SK-N-DZ (cell line): ENCODE measurements at regions not wholly inside any gene's neighbourhood (a gene's known extent, or its start where the extent isn't known, plus 50 kb on each side); places are given as distances from the start of the nearest gene placed in this dataset.

ENCODE experiments used
- DNase-seq: peaks from one replicate; pipeline ENCODE4 v3.0.0-alpha.2; 2015; ENCODE audit warnings: low spot score

- no peak for DNase-seq
Observed at GRCh38 chr15:79657722-79658121, 225.6 kb downstream of the MINAR1 start.

- DNase-seq = no peak
Observed at GRCh38 chr15:79659691-79660090, 227.6 kb downstream of the MINAR1 start.

DNA sequence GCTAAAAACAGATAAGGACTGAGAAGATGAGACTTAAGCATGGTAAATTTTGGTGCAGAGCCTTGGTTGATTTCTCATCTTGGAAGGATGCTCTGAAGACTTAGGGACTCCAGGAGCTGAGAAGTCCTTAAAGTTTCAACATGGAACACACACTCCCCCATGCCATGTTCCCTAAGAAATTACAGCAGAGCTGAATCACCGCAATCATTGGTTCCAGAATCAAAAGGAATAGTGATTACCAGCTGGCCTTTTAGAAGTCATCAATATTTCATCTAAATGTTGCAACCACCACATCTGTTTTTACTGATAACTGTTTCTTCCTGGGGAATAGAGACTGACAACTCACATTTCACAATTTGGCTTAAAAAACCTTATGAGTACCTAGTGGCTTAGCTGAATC lies 229.3 kb downstream of the MINAR1 start:
- DNase-seq = no peak

DNA sequence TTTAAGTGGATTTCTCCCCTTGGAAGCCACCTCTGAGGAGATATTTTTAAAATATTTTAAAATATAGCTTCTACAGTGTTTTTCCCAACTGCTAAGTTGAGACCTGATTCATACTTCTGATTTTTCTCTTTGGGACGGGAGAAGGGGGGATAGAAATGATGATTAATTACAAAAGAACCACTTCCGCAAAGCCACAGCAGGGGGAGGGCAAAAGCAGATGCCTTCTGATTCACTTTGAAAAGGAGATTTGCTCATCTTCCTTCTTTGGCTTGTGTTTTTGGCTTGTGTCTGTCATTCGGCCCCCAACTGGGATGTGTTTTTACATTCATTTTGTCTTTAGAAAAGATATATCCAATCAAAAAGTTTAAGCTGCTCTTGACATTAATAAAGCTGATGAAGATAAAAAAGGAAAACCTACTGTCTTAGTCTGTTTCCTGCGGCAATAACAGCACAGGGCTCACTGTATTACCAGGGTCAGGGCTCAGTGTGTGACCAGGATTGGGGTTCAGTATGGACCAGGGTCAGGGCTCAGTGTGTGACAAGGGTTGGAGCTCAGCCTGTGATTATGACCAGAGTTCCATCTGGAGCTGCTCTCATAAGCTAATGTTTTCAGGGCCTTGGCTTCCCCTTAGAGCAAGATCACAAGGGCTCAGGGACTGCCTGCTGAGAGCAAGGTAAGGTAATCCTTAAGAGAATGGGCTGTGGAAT lies 223.2 kb downstream of the MTHFS start:
- DNase-seq = no peak

DNA sequence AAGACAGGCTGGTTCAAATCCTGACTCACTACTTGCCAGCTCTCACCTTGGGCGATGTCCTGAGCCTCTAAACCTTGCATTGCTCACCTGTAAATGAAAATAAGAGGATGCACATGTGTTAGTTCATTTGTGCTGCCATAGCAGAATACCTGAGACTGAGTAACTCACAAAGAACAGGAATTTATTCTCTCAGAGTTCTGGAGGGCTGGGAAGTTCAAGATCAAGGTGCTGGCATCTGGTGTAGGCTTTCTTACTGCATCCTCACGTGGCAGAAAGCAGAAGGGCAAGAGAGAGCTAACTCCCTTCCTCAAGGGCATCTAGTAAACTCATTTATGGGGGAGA lies 222.7 kb downstream of the MTHFS start:
- no peak for DNase-seq

DNA sequence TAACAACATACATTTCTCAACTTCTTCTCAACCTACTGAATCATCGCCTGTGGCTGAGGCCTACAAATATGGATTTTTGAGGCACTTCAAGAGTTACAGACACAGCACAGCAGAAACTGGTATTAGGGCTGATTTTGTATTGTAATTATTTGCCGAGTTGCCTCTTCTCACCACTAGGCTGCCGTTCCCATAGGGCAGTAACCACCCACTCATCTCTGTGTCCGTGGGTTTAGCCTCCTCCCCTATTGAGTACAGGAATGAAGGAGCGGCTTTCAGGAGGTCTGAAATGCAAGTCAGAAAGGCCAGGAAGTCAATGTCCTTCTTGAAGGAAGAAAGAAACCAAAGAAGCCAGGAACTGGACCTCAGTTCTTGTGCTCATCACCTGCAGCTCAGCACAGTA lies 220.8 kb downstream of the MTHFS start:
- DNase-seq = no peak

GRCh38 chr15:79676621-79677020 lies 220.2 kb downstream of the MTHFS start:
- no peak for DNase-seq

DNA sequence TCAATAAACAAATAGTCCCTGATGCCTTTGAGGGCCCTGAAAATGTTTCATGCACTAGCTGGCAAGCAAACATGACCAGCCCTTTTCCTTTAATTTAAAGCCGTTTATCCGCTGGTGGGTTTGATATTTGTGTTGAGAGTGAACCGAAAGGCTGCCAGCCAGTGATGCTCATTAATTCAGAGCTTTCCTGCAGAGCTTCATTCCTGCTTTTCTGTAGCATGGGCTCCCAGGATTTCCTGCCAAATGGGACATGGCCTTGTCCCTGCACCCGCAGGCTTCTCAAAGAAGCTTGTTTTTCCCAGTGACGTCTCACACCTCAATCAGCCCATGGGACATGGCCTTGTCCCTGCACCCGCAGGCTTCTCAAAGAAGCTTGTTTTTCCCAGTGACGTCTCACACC lies 219.6 kb downstream of the MTHFS start:
- no peak for DNase-seq

DNA sequence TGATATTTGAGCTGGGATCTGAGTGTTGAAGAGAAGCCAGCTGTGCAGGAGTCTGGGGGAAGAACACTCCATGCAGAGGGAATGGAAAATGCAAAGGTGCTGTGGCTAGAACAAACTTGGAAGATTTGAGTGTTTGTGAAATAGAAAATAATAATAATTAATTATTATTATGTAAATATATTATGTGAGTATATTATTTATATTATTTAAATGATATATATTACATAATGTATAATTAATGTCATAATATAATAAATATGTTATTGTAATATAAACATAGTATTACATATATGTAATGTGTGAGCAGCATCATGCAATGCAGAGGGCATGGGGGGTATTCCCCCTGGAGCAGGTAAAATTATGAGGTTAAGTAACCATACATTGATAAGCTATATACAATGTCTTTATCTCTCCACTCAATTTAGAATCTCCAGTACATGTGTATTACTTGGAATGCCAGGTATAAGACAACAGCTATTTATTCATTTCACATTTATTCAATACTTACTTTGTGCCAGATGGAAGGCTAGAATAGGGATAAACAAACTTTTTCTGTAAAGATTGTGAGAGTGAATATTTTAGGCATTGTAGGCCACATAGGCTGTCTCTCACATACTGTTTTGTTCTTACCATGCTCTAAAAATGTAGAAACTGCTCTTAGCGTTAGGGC lies 218.6 kb downstream of the MTHFS start:
- no peak for DNase-seq

DNA sequence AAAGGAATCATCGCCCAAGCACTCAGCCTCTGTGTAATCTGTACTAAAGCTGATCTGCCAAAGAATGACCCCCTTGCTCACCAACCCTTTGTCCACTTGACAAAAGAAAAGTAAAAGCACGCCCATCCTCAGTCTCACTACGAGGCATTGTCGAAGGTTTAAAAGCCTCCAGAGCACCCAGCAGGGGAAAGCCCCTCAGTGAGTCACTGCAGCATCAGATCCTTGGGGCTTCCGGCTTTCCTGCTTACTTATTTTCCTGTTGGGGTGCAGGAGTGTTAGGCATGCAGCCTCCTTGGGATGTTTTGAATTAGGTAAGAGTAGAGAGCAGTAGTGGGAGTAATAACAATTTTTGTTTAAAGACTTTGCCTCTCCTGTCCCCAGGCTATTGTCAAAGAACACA lies 216.1 kb downstream of the MTHFS start:
- no peak for DNase-seq

DNA sequence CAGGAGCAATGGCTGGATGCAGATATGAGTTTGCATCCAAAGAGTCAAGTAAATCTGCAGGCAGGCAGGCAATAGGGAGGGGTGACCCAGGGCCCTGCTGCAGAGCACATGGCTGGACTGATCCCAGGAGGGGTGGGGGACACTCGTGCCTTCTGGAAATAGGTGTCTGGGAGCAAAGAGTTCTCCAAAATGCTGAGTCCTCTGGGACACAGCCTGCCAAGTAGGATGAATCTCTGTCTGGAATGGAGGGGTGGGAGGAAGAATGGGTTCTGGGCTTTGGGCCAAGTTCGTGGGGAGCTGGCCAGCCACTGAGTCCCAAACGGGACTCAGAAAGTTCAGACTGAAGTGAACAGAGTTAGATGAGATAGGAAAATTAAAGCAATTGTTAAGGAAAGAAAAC lies 214.5 kb downstream of the MTHFS start:
- DNase-seq = no peak

DNA sequence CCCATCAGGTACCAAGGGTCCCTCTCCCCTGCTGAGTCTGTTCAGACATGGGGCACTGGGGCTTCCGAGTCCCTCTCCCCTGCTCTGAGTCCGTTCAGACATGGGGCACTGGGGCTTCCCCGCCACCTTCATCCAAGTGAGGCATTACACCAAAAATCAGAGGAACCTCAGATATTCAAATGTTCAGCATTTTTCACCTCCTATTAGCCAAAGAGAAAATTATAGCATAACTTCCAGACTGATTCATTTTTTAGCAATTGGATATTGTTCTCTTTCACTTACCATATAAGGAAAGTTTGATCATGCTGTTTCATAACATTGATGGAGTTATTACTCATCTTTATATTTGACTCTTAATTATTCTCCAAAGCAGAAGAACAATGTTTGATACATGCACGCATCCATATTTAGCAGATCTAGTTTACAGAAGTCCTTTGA lies 213.9 kb downstream of the MTHFS start:
- no peak for DNase-seq

DNA sequence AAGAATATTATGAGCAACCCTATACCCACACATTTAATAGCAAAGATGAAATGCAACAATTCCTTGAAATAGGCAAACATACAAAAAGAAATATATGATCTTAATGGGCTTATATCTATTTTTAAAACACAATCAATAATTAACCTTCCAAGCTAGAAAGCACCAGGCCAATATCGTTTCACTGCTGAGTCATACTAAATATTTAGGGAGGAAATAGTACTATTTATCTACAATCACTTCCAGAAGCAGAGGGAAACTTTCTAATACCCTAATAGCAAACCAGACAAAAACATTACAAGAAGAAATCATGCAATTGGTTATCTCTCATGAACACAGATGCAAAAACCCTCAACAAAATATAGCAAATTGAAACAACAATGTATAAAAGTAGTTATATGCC lies 207.8 kb downstream of the MTHFS start:
- DNase-seq = no peak

GRCh38 chr15:79700951-79701480 lies 195.8 kb downstream of the MTHFS start:
- DNase-seq = no peak

GRCh38 chr15:79702621-79703020 lies 194.2 kb downstream of the MTHFS start:
- no peak for DNase-seq

DNA sequence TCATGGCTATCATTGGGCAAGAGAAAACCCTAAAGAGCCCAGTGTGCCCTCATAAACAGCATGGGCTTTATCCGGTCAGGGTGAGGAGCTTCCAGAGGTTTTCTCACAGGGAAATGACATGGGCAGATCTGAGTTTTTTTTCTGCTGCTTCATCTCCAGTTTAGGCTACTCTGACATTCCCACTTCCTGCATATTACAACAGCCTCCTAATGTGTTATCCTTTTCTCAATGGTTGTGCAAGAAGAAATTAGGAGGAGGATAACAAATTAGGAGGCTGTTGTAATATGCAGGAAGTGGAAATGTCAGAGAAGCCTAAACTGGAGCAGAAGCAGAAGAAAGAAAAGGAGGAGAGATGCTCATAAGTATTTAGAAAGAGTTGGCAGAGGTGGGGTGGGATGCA lies 175.6 kb downstream of the MTHFS start:
- no peak for DNase-seq

GRCh38 chr15:79724312-79724711 lies 172.5 kb downstream of the MTHFS start:
- DNase-seq = no peak

DNA sequence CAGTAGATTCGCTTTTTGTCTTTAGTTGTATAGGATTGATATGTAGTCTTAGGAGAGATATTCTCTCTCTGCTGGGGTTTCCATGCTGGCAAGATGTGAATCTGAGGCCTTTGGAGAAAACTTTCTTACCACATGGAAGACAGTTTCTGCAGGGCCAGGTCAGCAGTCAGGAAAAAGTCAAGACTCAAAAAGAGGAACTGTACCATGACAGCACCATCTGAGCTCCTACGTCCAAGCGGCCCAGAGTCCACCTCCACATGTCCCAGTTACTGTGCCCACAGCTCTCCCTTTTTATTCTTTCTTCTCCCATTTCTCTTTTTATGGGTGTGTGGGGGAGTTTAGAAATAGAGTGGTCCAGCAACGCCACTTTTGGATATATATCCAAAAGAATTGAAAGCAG lies 172.0 kb downstream of the MTHFS start:
- DNase-seq = no peak

- DNase-seq = no peak
Observed at GRCh38 chr15:79728867-79729266, 167.9 kb downstream of the MTHFS start.

GRCh38 chr15:79736435-79737000 lies 160.3 kb downstream of the MTHFS start:
- no peak for DNase-seq

DNA sequence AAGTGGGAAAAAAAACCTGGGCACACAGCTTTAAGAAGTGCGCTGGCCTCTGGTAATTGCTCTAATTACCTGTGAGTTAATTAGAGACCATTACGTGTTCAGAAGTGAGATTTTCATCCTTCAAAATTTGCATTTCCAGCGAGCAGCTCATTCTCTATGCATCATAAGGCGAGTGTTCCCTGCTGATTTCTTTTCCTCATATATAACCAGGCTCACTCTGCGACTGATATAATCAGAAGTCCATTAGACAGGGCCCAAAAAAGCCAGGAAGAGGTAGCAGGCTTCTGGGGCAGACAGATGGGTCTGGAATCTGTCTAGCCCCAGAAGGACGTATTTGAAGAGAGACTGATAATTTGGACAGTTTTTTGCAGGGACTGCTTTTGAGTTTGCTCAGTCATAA lies 158.7 kb downstream of the MTHFS start:
- peak; percentile 87 for DNase-seq

DNA sequence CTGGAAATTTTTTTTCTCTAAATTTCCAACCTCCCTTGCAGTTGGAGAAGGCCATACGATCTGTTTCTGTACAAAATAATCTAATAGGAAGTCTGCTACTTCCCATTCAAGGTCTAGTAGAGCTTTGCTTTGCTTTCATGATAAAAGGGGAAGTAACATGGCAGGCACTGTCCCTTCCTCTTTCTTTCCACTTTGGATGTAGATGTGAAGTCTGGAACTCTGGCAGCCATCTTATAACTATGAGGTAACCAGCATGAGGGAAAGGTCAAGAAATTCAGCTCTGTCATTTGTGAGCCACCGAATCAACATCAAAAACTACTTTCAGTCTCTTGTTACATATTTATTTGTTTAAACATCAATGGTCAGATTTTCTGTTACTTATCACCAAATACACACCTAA lies 156.3 kb downstream of the MTHFS start:
- no peak for DNase-seq

DNA sequence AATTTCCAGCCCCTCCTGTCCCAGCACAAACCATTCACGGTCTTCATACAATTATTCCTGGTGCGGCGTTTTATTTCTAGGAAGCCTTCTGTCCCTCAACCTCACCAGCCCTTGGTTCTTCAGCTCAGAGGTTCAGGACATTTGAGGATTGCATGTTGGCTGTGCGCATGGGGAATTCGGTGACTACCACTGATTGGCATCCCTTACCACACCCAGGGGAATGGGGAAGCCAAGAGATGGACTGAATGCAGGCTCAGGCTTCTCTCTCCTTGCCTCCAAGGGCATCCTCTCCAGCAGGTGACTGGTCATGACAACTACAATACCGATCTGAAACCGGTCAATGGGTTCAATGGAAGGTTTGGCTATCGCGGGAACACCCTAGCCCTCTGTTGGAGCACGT lies 153.8 kb downstream of the MTHFS start:
- no peak for DNase-seq
